Fibroblast of skin of left biceps (primary cell): ENCODE measurements at regions not wholly inside any gene's neighbourhood (a gene's known extent, or its start where the extent isn't known, plus 50 kb on each side); places are given as distances from the start of the nearest gene placed in this dataset.
"Not testable (repeated sequence)": the region's sequence is repeated elsewhere in the genome, so short reads cannot be mapped to it uniquely, and the experiment has no call there.

Experiments
- DNase-seq, 2 experiments: peaks; one replicate each; pipeline ENCODE4 v3.0.0-alpha.2; 2013; ENCODE audit warnings: low read depth in 2 of 2

GRCh38 chr9:6160579-6160978 is 55.0 kb upstream of the IL33 start:
- no peak for DNase-seq

GRCh38 chr9:6153425-6153824 is 62.2 kb upstream of the IL33 start:
- no peak for DNase-seq

GRCh38 chr9:6152788-6153187 is 62.8 kb upstream of the IL33 start:
- no peak for DNase-seq

DNA sequence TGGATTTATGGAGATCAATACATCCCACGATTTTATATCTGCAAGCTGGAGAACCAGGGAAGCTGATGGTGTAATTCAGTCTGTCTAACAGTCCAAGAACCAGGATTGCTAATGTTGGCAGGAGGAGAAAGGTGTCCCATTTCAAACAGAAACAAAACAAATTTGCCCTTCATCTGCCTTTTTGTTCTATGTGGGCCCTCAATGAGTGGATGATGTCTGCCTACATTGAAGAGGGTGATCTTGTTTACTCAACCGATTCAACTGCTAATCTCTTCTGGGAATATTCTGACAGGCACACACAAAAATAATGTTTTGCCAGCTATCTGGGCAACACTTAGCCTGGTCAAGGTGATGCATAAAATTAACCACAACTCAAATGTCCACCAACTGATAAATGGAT is 65.1 kb upstream of the IL33 start:
- no peak for DNase-seq

- no peak for DNase-seq
These were observed 66.3 kb upstream of the IL33 start for GRCh38 chr9:6149315-6149714.

- DNase-seq = no peak
These were observed 67.8 kb upstream of the IL33 start for GRCh38 chr9:6147846-6148245.

DNA sequence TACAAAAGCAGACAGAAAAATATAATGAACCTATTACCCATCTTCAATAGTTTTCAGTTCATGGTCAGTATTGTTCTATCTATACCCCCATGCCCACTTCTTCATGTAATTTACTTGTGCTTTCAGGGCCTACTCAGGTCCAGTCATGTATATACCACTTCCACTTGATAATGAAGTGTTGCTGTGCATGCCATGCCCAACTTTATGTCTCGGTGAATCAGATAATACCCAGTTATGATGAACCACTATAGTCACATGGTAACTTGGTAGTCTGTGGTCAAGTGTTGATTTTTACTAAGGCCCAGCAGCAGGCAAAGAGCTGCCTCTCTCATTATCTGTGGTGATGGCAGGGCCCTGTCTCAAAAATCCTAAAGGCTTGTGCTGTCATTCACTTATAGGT is 70.7 kb upstream of the IL33 start:
- no peak for DNase-seq

DNA sequence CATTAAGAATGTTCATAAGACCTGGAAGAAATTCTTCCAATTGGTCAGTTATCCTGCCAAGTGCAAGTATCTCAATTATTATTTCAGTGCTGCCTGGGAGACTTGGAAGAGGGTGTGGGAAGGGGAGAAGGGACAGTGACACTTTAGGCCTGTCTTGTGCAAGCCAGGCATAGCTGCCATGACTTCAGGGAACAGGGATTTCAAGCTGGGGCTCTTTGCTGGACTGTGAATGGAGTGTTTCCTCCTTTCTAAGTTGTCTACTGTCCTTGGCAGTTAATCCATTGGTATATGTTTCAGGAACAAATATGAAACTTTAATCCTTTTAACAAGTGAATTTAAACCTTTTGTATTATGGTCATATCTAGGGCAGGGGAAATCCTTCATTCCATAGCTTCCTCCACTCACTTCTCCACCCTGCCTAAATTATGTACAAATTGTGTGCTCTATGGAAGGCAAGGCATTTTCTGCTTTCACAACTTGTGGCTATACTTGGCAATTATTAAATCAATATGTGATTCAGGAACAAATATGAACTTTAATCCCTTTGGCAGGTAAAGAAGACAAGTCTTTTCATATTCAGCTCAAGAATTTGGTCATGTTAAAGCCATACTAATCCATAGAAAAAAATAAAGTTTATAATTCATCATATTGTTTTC is 72.7 kb upstream of the IL33 start:
- DNase-seq = no peak

GRCh38 chr9:6135780-6136179 is 79.8 kb upstream of the IL33 start:
- not testable (repeated sequence) for DNase-seq

GRCh38 chr9:6134661-6135180 is 80.9 kb upstream of the IL33 start:
- no peak for DNase-seq

DNA sequence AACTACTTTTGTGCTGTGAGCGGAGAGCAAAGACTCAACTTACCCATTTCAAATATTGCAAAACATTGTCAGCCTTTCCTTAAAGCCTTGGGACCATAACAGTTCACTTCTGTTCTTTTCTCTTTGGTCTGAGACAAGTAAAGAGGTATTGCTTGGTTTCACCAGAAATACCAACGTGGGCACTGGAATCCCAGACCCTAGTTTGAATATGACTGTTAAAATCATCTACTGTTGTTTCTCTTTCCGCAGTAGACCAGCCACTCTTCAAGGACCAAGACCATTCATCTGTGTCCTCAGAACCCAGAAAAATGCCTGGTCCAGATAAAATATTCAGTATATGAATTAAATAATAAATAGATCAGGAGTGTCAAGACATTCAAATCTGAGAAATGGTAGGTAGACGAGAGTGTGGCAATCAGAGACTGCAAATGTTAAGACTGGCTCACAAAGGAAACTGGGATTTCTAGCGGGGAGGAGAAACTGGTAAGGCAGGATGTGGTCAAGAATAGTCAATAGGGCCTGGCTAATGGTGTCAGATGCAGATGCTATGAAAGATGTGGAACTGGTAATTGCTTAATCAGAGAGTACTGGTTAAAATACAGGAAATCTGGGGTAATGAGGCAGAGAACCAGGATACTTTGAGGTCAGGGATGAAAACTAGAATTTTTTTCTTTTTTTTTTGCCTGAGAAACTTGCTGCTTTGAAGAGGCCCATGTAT is 82.1 kb upstream of the IL33 start:
- DNase-seq = no peak

DNA sequence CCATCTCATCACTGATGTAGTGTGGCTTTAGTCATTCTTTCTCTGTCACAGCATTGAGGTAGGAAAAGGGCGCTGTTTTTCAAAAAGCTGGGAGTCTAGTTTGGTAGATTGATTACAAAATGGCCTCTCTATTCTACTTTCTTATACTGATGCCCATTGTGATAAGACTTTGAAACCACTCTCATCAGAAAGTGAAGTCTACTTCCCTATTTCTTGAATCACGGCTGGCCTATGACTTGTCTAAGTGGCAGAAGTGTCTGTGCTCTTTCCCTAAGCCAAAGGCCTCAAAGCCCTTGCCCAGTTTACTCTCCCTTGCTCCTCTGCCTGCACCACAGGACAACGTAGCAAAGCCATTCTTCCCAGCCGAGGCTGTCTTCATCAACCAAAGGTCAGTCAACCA is 83.0 kb upstream of the IL33 start:
- no peak for DNase-seq

- DNase-seq = no peak
These were observed 87.6 kb upstream of the IL33 start for GRCh38 chr9:6128030-6128429.

GRCh38 chr9:6126377-6126776 is 89.2 kb upstream of the IL33 start:
- no peak for DNase-seq

GRCh38 chr9:6123416-6123815 is 92.2 kb upstream of the IL33 start:
- no peak for DNase-seq

DNA sequence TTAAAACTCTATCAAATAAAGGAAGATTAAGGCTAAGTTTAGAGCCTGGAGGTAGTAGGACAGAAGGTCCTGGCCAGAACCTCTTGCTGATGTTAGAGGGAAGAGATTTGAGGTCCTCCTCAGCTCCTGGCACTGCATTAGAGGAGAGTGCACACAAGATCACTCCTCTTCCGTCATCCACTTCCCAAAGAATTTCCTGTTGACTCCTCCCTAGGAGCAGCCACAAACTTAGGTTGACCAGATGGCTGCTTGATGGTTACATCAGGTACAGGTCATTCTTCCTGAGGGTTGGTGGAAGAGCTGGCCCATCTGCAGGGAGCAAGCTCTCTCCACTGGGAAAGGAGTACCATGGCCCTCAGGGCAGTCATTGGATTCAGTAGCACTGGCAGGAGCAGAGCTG is 93.9 kb upstream of the IL33 start:
- no peak for DNase-seq

DNA sequence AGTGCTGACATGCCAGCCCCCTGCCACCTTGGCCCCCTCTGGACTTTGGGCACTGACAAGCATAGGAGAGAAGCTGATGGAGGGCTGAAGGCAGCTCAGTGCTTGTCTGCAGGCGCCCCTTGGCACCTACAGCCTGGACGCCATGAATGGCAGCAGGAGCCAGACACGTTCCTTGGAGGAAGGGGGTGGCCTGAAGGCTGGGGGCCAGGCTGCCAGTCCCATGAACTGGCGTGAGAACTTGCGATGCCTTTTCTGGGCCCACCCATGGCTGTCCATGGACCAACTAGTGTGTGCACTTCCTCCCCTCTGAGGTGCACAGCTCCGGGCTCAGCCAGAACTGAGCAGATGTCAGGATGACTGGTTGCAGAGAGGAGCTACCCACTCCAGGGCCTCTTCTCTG is 99.0 kb upstream of the RANBP6 start:
- no peak for DNase-seq

GRCh38 chr9:6113819-6114218 is 98.4 kb upstream of the RANBP6 start:
- no peak for DNase-seq

GRCh38 chr9:6113312-6113711 is 97.9 kb upstream of the RANBP6 start:
- no peak for DNase-seq

GRCh38 chr9:6109986-6110385 is 94.6 kb upstream of the RANBP6 start:
- no peak for DNase-seq

- DNase-seq = no peak
These were observed 94.1 kb upstream of the RANBP6 start for GRCh38 chr9:6109571-6109970.

- no peak for DNase-seq
These were observed 91.4 kb upstream of the RANBP6 start for GRCh38 chr9:6106711-6107339.

- no peak for DNase-seq
These were observed 90.3 kb upstream of the RANBP6 start for GRCh38 chr9:6105738-6106137.
